Testis (tissue), 2 donors: ENCODE measurements at regions not wholly inside any gene's neighbourhood (a gene's known extent, or its start where the extent isn't known, plus 50 kb on each side); places are given as distances from the start of the nearest gene placed in this dataset.

Experiments
- CTCF ChIP-seq, 3 experiments: fragments of 450-650 bp in 2 of 3; fragments of 200-600 bp in 1 of 3; sonication (generic) in 1 of 3; IDR thresholded peaks; one replicate each; pipeline ENCODE4 v1.5.1; 2016 to 2019; ENCODE audit warnings: antibody characterized with exemption in 3 of 3, mild to moderate bottlenecking in 2 of 3, moderate library complexity in 1 of 3
- POLR2A ChIP-seq: fragments of 450-650 bp; IDR thresholded peaks from one replicate; pipeline ENCODE4 v1.6.1; 2017; ENCODE audit warnings: antibody characterized with exemption, mild to moderate bottlenecking, moderate library complexity

- no peak for TF ChIP-seq CTCF (IDR thresholded peaks at IDR 0.05)
- TF ChIP-seq POLR2A = no peak
These were observed 63.1 kb upstream of the SLC38A2 start for GRCh38 chr12:46435625-46436024.
